ENCODE measurements at regions not wholly inside any gene's neighbourhood (a gene's known extent, or its start where the extent isn't known, plus 50 kb on each side); places are given as distances from the start of the nearest gene placed in this dataset.

DNA sequence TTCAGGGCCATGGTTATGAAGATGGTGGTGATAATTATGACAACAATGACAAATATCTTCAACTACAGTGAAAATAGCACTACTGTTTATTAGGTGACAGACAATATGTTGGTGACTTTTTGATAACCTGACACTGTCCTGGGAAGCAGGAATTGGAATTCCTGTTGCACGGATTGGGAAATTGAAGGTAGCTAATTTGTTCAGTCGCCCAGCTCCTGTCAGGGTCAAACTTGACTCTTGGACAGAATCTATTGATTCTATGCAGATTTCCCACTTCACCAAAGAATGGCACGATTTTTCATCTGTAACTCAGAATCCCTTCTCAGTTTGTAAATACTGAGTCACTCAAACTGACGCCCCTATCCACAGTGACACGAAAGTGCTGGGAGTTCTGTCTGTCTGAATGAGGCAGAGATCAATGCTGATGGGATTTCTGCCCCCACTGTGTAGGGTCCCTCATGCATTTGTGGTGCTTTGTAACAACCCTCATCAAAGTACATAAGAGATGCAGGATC, 779.5 kb upstream of the ID2 start:
- TF ChIP-seq, protein P1, sequence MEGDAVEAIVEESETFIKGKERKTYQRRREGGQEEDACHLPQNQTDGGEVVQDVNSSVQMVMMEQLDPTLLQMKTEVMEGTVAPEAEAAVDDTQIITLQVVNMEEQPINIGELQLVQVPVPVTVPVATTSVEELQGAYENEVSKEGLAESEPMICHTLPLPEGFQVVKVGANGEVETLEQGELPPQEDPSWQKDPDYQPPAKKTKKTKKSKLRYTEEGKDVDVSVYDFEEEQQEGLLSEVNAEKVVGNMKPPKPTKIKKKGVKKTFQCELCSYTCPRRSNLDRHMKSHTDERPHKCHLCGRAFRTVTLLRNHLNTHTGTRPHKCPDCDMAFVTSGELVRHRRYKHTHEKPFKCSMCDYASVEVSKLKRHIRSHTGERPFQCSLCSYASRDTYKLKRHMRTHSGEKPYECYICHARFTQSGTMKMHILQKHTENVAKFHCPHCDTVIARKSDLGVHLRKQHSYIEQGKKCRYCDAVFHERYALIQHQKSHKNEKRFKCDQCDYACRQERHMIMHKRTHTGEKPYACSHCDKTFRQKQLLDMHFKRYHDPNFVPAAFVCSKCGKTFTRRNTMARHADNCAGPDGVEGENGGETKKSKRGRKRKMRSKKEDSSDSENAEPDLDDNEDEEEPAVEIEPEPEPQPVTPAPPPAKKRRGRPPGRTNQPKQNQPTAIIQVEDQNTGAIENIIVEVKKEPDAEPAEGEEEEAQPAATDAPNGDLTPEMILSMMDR (tag by site-specific recombination; IDR thresholded peaks at IDR 0.05) = no peak
- TF ChIP-seq ZNF670 (tag by site-specific recombination; IDR thresholded peaks at IDR 0.05; ENCODE audit: low read depth) (no peak), ZNF394 (tag by site-specific recombination; IDR thresholded peaks at IDR 0.05; ENCODE audit: borderline replicate concordance) (no peak)
